T-helper 2 cell treated with Interferon-gamma antibody and Interleukin-4, amounts not matched to agents 100 ng/mL and 5 ng/mL, for 36 hours (primary cell): ENCODE measurements at regions not wholly inside any gene's neighbourhood (a gene's known extent, or its start where the extent isn't known, plus 50 kb on each side); places are given as distances from the start of the nearest gene placed in this dataset.
"Not testable (repeated sequence)": the region's sequence is repeated elsewhere in the genome, so short reads cannot be mapped to it uniquely, and the experiment has no call there.

Source experiments
- intact Hi-C: fragments of 100-400 bp; cut with micrococcal nuclease; formaldehyde crosslinking; loops from one replicate; pipeline ENCODE4 v1.15.1; 2023

GRCh38 chr14:96683562-96684289, 113.5 kb upstream of the VRK1 start:
- intact Hi-C loops: no loop called here

- intact Hi-C loops: no loop called here
These were observed 111.1 kb upstream of the VRK1 start for GRCh38 chr14:96686126-96686525.

DNA sequence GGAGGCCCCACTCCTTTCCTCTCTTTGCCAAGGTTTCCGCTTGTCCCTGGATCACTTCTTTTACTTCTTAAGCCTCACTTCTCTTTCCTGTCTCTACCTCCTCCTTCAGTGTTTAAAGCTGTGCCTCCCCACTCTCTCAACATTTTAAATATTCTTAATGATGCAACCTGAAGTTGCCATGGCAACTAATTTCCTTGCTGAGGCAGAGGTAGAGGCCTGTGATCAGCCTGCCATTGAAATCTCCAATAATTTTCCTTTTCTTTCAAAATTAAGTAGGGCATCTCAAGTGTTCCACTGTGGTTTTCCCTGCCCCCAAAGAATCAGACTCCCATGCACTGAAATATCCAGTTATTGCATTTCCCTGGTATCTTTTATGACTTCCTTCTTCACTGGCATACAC, 108.6 kb upstream of the VRK1 start:
- intact Hi-C loops: no loop called here

GRCh38 chr14:96690713-96691383, 106.3 kb upstream of the VRK1 start:
- intact Hi-C loops: no loop called here

GRCh38 chr14:96693252-96693820, 103.8 kb upstream of the VRK1 start:
- intact Hi-C loops: no loop called here

GRCh38 chr14:96693987-96694386, 103.2 kb upstream of the VRK1 start:
- intact Hi-C loops: no loop called here

DNA sequence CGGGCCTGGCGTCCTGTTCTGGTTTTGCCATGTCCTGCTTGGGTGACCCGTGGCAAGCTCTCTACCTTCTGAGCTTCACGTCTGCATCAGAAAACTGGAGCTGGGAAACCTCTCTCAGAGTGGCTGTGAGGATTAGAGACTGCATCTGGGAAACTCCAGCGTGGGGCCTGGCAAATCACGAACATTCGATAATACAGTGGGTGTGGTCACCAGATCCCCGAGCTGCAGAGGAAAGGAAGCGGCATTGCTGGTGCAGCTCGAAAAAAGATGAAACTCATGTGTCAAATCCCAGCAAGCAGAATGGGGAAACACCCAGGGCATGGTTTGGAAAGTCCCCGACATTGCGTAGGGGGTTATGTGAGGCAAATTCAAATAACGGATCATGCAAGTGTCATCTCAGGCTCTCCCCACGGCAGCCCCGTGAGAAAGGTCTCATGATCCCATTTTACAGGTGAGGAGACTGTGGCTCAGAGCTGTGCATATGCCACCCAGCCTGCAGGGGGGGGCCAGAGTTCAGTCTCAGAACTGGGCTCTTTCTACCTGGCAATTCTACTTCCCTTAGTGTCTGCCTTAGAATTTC, 98.1 kb upstream of the VRK1 start:
- intact Hi-C loops: no loop called here

DNA sequence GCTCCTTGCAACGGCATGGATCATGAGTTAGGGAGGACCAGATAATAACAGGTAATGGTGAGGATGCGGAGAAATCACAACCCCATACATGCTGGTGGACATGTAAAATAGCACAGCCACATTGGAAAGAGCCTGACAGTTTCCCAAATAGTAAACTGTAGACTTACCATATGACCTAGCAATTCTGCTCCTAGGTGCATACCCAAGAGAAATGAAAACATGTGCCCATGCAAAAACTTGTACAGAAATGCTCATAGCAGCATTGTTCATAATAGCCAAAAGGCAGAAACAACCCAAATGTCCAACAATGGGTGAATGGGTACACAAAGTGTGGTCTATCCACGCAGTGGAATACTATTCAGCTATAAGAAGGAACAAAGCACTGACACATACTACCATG, 97.5 kb upstream of the VRK1 start:
- intact Hi-C loops: no loop called here

DNA sequence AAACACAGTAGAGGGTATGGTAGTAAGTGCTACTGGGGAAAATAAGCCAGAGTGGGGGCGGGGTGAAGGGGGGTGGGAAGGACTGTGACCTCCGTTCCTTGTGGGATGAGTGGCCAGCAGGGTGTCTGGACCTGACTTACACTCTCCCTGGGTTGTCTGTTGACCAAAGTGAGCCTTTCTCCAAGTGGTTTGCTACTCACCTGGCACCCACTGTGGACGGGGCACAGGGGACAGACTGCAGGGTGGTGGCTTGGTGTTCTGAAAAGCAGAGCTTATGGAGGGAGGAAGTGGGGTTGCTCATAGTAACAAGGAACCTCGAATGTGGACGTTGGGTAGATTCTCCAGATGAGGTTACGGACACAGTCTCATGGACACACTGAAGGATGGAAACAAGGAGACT, 94.4 kb upstream of the VRK1 start:
- intact Hi-C loops: no loop called here

- intact Hi-C loops: no loop called here
These were observed 91.6 kb upstream of the VRK1 start for GRCh38 chr14:96705422-96706092.

- intact Hi-C loops: no loop called here
These were observed 90.3 kb upstream of the VRK1 start for GRCh38 chr14:96706893-96707292.

DNA sequence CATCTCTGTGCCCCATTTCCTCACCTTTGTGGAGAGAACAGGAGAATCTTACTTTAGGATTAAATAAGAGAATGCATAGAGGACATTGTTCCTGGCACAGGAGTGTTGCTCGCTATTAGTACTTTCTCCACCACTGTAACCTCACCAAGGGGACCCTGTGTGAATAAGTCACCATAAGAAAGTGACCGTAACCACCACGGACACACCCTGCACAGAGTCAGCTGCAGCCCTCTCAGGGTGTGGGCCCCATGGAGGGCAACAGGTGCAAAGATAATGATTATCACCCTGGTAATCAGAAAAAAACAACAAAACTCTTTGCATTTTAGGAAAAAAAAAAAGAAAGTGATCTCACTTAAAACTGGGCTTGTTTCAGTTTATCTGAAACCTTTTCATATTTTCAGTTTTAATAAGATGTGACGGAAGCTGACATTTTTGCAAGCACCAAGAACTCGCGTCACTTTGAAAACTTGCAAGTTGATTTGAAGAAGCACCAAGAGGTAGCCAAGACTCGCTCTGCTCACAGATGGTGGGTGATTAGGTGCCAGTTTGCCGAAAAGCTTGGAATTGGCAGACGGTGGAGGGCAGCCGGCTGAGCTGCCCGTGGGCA, 87.0 kb upstream of the VRK1 start:
- intact Hi-C loops: no loop called here

DNA sequence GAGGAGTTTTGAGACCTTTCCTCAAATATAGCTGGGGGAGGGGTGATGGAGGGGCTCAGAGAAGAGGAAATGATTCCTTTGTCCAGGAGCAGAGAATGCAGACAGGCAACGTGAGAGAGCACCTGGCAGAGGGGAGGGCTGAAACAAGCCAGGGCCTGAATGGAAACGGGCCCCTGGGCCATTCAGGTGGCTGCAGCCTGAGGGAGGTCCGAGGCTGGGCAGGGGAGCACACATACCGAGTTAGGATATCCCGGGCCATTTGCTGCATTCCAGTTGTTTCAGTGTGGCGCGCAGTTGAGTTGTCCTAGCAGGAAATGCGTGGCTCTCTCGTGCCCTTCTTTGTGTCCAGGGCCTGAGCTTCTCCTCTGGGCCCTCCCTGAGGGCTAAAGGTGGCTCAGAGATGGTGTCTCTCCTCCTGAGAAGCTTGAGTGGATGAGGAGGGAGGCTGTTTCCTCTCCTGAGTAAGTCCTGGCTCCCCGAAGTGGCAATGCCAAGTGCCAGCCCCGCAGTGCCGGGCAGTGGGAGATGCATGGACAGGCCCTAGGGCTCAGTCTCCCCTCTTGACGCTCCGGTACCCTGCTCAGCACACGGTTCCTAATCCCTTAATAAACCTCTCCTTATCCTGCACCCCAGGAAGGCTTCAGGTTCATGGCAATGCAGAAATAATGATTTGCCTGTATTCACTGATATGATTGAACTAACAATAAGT, 85.5 kb upstream of the VRK1 start:
- intact Hi-C loops: no loop called here

- intact Hi-C loops: no loop called here
These were observed 83.8 kb upstream of the VRK1 start for GRCh38 chr14:96713426-96713825.

- intact Hi-C loops: not testable (repeated sequence)
These were observed 82.6 kb upstream of the VRK1 start for GRCh38 chr14:96714537-96714936.

DNA sequence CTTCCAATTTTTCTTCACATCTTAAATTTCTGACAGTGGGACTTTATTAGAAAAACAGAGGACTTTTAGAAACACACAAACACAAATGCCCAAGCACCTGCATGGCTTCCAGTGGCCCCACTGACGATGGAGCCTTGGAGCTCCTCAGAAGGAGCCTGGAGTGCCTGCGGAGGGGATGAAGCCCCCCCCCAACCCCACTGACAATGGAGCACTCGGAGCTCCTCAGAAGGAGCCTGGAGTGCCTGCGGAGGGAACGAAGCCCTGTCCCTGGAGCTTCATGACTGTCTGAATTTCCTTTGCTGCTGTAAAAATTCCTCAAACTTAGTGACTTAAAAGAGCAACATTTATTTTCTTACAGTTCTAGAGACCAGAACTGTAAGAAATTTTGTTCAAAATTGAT, 80.1 kb upstream of the VRK1 start:
- intact Hi-C loops: no loop called here

DNA sequence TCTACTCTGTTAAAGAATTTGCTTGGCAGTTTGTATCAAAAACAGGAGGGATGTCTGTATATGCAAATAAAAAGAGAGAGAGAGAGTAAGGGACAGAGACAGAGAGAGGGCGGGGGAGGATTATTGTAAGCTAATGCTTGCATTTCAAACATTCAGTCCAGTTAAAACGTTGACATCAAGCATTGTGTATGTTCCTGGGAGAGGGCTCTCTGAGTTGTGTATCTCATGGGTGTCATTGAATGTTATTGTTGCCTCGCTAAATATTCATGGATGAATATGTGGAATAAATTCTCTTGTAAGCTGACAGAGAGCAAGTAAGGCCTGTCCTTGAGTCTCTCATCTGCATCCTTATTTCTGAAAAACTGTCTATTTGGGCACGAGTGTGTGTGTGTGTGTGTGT, 78.8 kb upstream of the VRK1 start:
- intact Hi-C loops: no loop called here

- intact Hi-C loops: not testable (repeated sequence)
These were observed 76.5 kb upstream of the VRK1 start for GRCh38 chr14:96720702-96721101.

DNA sequence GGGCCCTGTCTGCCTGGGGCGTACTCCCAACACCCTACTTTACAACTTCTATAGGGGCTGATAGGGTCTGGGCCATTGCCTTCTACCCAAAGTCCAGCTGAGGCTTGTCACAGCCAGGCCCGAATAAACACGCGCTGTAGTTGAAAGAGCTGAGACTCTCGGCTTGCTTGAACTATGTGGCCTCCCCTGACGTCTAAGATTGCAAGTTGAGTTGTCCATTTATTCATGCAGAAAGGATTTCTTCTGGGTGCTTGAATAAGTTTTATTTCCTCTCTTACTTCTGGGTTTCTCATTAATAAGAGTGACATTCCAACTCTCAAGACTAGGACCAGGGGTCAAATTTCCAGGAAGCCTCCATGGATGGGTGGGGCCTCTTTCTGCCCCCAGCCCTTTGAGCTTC, 74.4 kb upstream of the VRK1 start:
- intact Hi-C loops: no loop called here

GRCh38 chr14:96723946-96724345, 73.2 kb upstream of the VRK1 start:
- intact Hi-C loops: no loop called here

DNA sequence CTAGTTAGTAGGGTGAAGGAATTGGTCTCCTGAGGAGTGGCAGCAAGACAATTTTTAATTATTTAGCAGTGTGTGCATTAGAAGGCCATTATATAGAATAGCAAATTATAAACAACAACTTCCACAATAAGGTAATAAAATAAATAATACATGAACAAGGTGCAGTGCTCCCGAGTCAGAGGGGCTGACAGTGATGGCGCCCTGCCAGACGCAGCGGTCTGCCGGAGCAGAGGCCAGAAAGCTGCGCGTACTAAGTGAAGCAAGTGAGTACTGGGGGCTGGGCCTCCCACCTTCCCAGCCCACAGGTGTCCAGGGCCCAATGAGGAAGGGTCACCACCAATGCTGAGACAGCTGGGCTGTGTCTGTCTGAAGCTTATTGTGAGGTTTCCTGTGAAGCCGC, 72.0 kb upstream of the VRK1 start:
- intact Hi-C loops: no loop called here
